SU-DHL-6 (cell line): ENCODE measurements at regions not wholly inside any gene's neighbourhood (a gene's known extent, or its start where the extent isn't known, plus 50 kb on each side); places are given as distances from the start of the nearest gene placed in this dataset.

Experiments used
- H2AFZ ChIP-seq: fragments of 200-600 bp; sonication (generic); 2 replicates; pipeline ENCODE4 v1.6.1; 2014; ENCODE audit warnings: low read depth, mild to moderate bottlenecking, moderate library complexity, mixed read lengths, antibody characterized with exemption, low read length; ENCODE audit not compliant: severe bottlenecking
- H3F3A ChIP-seq: fragments of 200-600 bp; shearing (Covaris generic); 2 replicates; pipeline ENCODE4 v1.6.0; 2016; ENCODE audit warnings: antibody characterized with exemption, mild to moderate bottlenecking; ENCODE audit not compliant: insufficient read depth
- H3K27ac ChIP-seq: fragments of 200-600 bp; sonication (generic); 2 replicates; pipeline ENCODE4 v1.5.1; 2016; ENCODE audit warnings: low read depth, mild to moderate bottlenecking, low read length, moderate library complexity, mixed read lengths
- H3K27me3 ChIP-seq: fragments of 200-600 bp; sonication (generic), shearing (Covaris generic); 2 replicates; pipeline ENCODE4 v1.6.0; 2014; ENCODE audit warnings: mild to moderate bottlenecking, low read length
- H3K36me3 ChIP-seq: fragments of 200-600 bp; sonication (generic); 2 replicates; pipeline ENCODE4 v1.6.1; 2014; ENCODE audit warnings: mild to moderate bottlenecking, low read length, mixed read lengths
- H3K4me2 ChIP-seq: fragments of 300-600, 200-600 bp; shearing (Covaris generic), sonication (generic); 2 replicates; pipeline ENCODE4 v1.6.0; 2014; ENCODE audit warnings: low read length, low read depth, mild to moderate bottlenecking; ENCODE audit not compliant: poor library complexity, severe bottlenecking
- H3K4me3 ChIP-seq: fragments of 200-600 bp; sonication (generic); 2 replicates; pipeline ENCODE4 v1.5.1; 2014; ENCODE audit warnings: antibody characterized with exemption, low read length, mild to moderate bottlenecking, mixed read lengths; ENCODE audit not compliant: insufficient read depth, poor library complexity, severe bottlenecking
- H3K79me2 ChIP-seq: fragments of 200-600 bp; sonication (generic); 2 replicates; pipeline ENCODE4 v1.6.1; 2014; ENCODE audit warnings: mild to moderate bottlenecking, low read length, moderate library complexity; ENCODE audit not compliant: insufficient read depth
- H3K9ac ChIP-seq: fragments of 200-600 bp; sonication (generic); 2 replicates; pipeline ENCODE4 v1.7.0; 2014; ENCODE audit warnings: mild to moderate bottlenecking, low read length
- H3K9me2 ChIP-seq: fragments of 200-600 bp; sonication (generic); replicated peaks from 2 replicates; pipeline ENCODE4 v1.6.1; 2014; ENCODE audit warnings: low read length; ENCODE audit not compliant: insufficient read depth
- H3K9me3 ChIP-seq: fragments of 200-600 bp; sonication (generic); 2 replicates; pipeline ENCODE4 v1.6.1; 2014; ENCODE audit warnings: low read length, mixed read lengths; ENCODE audit not compliant: insufficient read depth
- H4K20me1 ChIP-seq: fragments of 200-600 bp; sonication (generic); 2 replicates; pipeline ENCODE4 v1.6.1; 2014; ENCODE audit warnings: low read depth, mild to moderate bottlenecking, antibody characterized with exemption, low read length, moderate library complexity, mixed read lengths
- CTCF ChIP-seq: fragments of 200-600 bp; sonication (generic); IDR thresholded peaks from one replicate; pipeline ENCODE4 v1.5.1; 2017; ENCODE audit warnings: antibody characterized with exemption, mild to moderate bottlenecking, low read length, moderate library complexity; ENCODE audit not compliant: insufficient read depth, poor library complexity, severe bottlenecking
- EZH2phosphoT487 ChIP-seq: fragments of 200-600 bp; sonication (generic), shearing (Covaris generic); conservative IDR thresholded peaks from 2 replicates; pipeline ENCODE4 v1.6.1; 2018; ENCODE audit warnings: mild to moderate bottlenecking, antibody characterized with exemption, low read length, moderate library complexity, mixed read lengths

- Histone ChIP-seq H3K4me2 (no peak overlapping the region), H3K9me3 (no peaks in the 10 kb centered on the region), H3F3A (no peaks in the 10 kb centered on the region), H3K4me3 (no peak overlapping the region), H2AFZ (no peak overlapping the region), H3K79me2 (no peaks in the 10 kb centered on the region), H3K27ac (no peak overlapping the region), H3K27me3 (no peaks in the 10 kb centered on the region), H4K20me1 (no peaks in the 10 kb centered on the region), H3K9me2 (no peaks in the 10 kb centered on the region), H3K9ac (no peak overlapping the region), H3K36me3 (no peaks in the 10 kb centered on the region)
- TF ChIP-seq EZH2phosphoT487 (no peak), CTCF (no peak)
Measured at GRCh38 chr5:92868442-92868841, 712.6 kb downstream of the NR2F1-AS1 start.

- TF ChIP-seq CTCF: no peak
- TF ChIP-seq EZH2phosphoT487: no peak
Measured at GRCh38 chr5:92864591-92864990, 716.4 kb downstream of the NR2F1-AS1 start.

GRCh38 chr5:92863666-92864065, 717.4 kb downstream of the NR2F1-AS1 start:
- no peak overlapping the region for H3K9ac ChIP-seq

More at GRCh38 chr5:92864591-92864990, 716.4 kb downstream of the NR2F1-AS1 start:
- Histone ChIP-seq H3K9me3 (no peaks in the 10 kb centered on the region), H3K27ac (no peak overlapping the region), H3K36me3 (no peaks in the 10 kb centered on the region), H3K27me3 (no peaks in the 10 kb centered on the region), H3K9ac (no peak overlapping the region), H3K4me2 (no peak overlapping the region), H3K79me2 (no peaks in the 10 kb centered on the region), H3K9me2 (no peaks in the 10 kb centered on the region), H2AFZ (no peak overlapping the region), H3K4me3 (no peak overlapping the region), H3F3A (no peaks in the 10 kb centered on the region), H4K20me1 (no peaks in the 10 kb centered on the region)

More at GRCh38 chr5:92863666-92864065, 717.4 kb downstream of the NR2F1-AS1 start:
- Histone ChIP-seq H3K4me2 (no peak overlapping the region), H3K27ac (no peak overlapping the region), H2AFZ (no peak overlapping the region), H3K9me2 (no peaks in the 10 kb centered on the region), H3K79me2 (no peaks in the 10 kb centered on the region), H3K36me3 (no peaks in the 10 kb centered on the region), H4K20me1 (no peaks in the 10 kb centered on the region), H3K9me3 (no peaks in the 10 kb centered on the region), H3K27me3 (no peaks in the 10 kb centered on the region), H3K4me3 (no peak overlapping the region), H3F3A (no peaks in the 10 kb centered on the region)
- no peak for TF ChIP-seq EZH2phosphoT487
- TF ChIP-seq CTCF: no peak
